Neural crest cell (in vitro differentiated cells): ENCODE measurements at regions not wholly inside any gene's neighbourhood (a gene's known extent, or its start where the extent isn't known, plus 50 kb on each side); places are given as distances from the start of the nearest gene placed in this dataset.
"Not testable (repeated sequence)": the region's sequence is repeated elsewhere in the genome, so short reads cannot be mapped to it uniquely, and the experiment has no call there.

ENCODE experiments used
- DNase-seq: peaks from one replicate; pipeline ENCODE4 v3.0.0; 2021; ENCODE audit warnings: low read depth, mixed read lengths, low spot score
- H3K27ac Mint-ChIP-seq: one replicate; pipeline ENCODE4 v1.8.0; 2021; ENCODE audit warnings: mild to moderate bottlenecking, mixed read lengths; ENCODE audit not compliant: unreplicated experiment
- H3K27me3 Mint-ChIP-seq: 2 replicates; pipeline ENCODE4 v1.8.0; 2021; ENCODE audit warnings: low read depth, mild to moderate bottlenecking, mixed read lengths
- H3K36me3 Mint-ChIP-seq: 2 replicates; pipeline ENCODE4 v1.8.0; 2021; ENCODE audit warnings: low read depth, mild to moderate bottlenecking, mixed read lengths
- H3K4me1 Mint-ChIP-seq: 2 replicates; pipeline ENCODE4 v1.8.0; 2021; ENCODE audit warnings: mixed read lengths
- H3K4me3 Mint-ChIP-seq: one replicate; pipeline ENCODE4 v1.8.0; 2021; ENCODE audit warnings: mild to moderate bottlenecking, mixed read lengths
- H3K9me3 Mint-ChIP-seq: 2 replicates; pipeline ENCODE4 v1.8.0; 2021; ENCODE audit warnings: mixed read lengths
- CTCF ChIP-seq: fragments of 200-600 bp; sonication (generic); conservative IDR thresholded peaks from 2 replicates; pipeline ENCODE4 v1.5.0; 2021; ENCODE audit warnings: antibody characterized with exemption, mild to moderate bottlenecking

- Mint-ChIP-seq H3K27ac (no peak overlapping the region), H3K4me1 (peaks cover 7% of the 10 kb centered on the region), H3K9me3 (peaks cover 7% of the 10 kb centered on the region), H3K4me3 (peak overlapping the region; percentile 39), H3K27me3 (peaks cover 56% of the 10 kb centered on the region), H3K36me3 (peaks cover 2% of the 10 kb centered on the region)
- peak; percentile 67 for TF ChIP-seq CTCF
- peak; percentile 54 for DNase-seq
Measured at GRCh38 chr2:129923265-129924091, 56.0 kb upstream of the RAB6C start.

GRCh38 chr2:129924115-129924514 is 55.4 kb upstream of the RAB6C start:
- not testable (repeated sequence) for H3K9me3 Mint-ChIP-seq, DNase-seq, H3K27ac Mint-ChIP-seq, H3K36me3 Mint-ChIP-seq, H3K4me3 Mint-ChIP-seq
- H3K4me1 Mint-ChIP-seq, result peaks cover 12% of the 10 kb centered on the region
- H3K27me3 Mint-ChIP-seq, result peaks cover 50% of the 10 kb centered on the region

- no peak overlapping the region for H3K27ac Mint-ChIP-seq
Measured at GRCh38 chr2:129925381-129925780, 54.1 kb upstream of the RAB6C start.

DNA sequence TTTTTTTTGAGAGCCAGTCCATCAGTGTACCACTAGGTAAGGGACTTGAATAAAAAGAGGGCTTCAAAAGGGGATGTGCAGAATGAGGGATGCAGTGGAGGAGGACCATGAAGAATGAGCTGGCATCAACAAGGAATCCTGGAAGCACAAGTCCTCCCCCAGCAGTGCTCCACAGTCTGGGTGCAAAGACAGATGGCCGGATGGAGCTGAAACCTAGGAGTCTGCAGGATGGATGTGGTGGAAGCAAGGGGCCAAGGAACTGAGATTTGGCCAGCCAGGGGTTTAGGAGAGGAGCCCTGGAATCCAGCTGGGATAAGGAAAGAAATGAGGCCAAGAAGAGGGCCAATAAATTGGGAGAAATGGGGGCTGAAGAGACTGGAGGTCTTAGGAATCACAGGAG is 51.8 kb upstream of the RAB6C start:
- Mint-ChIP-seq H3K27me3 (peaks cover 17% of the 10 kb centered on the region), H3K4me3 (no peak overlapping the region), H3K4me1 (peaks cover 19% of the 10 kb centered on the region), H3K27ac (peak overlapping the region; percentile 3), H3K36me3 (no peaks in the 10 kb centered on the region), H3K9me3 (no peaks in the 10 kb centered on the region)
- TF ChIP-seq CTCF, result no peak
- DNase-seq, result no peak

More at GRCh38 chr2:129925381-129925780, 54.1 kb upstream of the RAB6C start:
- H3K4me1 Mint-ChIP-seq, result peaks cover 19% of the 10 kb centered on the region
- H3K4me3 Mint-ChIP-seq, result no peak overlapping the region
- H3K27me3 Mint-ChIP-seq, result peaks cover 38% of the 10 kb centered on the region
- DNase-seq, result no peak
- no peaks in the 10 kb centered on the region for H3K36me3 Mint-ChIP-seq
- no peaks in the 10 kb centered on the region for H3K9me3 Mint-ChIP-seq
- no peak for TF ChIP-seq CTCF

- Mint-ChIP-seq H3K27me3 (peaks cover 22% of the 10 kb centered on the region), H3K9me3 (no peaks in the 10 kb centered on the region), H3K36me3 (no peaks in the 10 kb centered on the region), H3K27ac (peak overlapping the region; percentile 84), H3K4me1 (peaks cover 25% of the 10 kb centered on the region), H3K4me3 (no peak overlapping the region)
- no peak for DNase-seq
- TF ChIP-seq CTCF, result no peak
Measured at GRCh38 chr2:129929321-129930290, 49.9 kb upstream of the RAB6C start.
